ENCODE measurements at regions not wholly inside any gene's neighbourhood (a gene's known extent, or its start where the extent isn't known, plus 50 kb on each side); places are given as distances from the start of the nearest gene placed in this dataset.
"Not testable (repeated sequence)": the region's sequence is repeated elsewhere in the genome, so short reads cannot be mapped to it uniquely, and the experiment has no call there.

- not testable (repeated sequence) for DNase-seq
These were observed 54.8 kb upstream of the FAM90A1 start for GRCh38 chr12:8282181-8282580.

GRCh38 chr12:8285681-8286080 is 58.3 kb upstream of the FAM90A1 start:
- DNase-seq: not testable (repeated sequence)

GRCh38 chr12:8291764-8292163 is 64.3 kb upstream of the FAM90A1 start:
- not testable (repeated sequence) for DNase-seq

GRCh38 chr12:8294662-8295061 is 67.2 kb upstream of the FAM90A1 start:
- not testable (repeated sequence) for DNase-seq

- not testable (repeated sequence) for DNase-seq
These were observed 81.2 kb upstream of the FAM90A1 start for GRCh38 chr12:8308611-8309010.

- not testable (repeated sequence) for DNase-seq
These were observed 88.6 kb upstream of the FAM90A1 start for GRCh38 chr12:8315997-8316396.

GRCh38 chr12:8317675-8318074 is 90.3 kb upstream of the FAM90A1 start:
- DNase-seq: peak; percentile 35

GRCh38 chr12:8320251-8320730 is 92.9 kb upstream of the FAM90A1 start:
- peak; percentile 36 for DNase-seq

GRCh38 chr12:8320791-8321370 is 93.5 kb upstream of the FAM90A1 start:
- peak; percentile 45 for DNase-seq

- peak; percentile 95 for DNase-seq
These were observed 97.9 kb upstream of the FAM90A1 start for GRCh38 chr12:8325145-8325839.

GRCh38 chr12:8328835-8329234 is 101.4 kb upstream of the FAM90A1 start:
- peak; percentile 88 for DNase-seq

- not testable (repeated sequence) for DNase-seq
These were observed 105.0 kb upstream of the FAM90A1 start for GRCh38 chr12:8332373-8332772.

- not testable (repeated sequence) for DNase-seq
These were observed 104.7 kb upstream of the CLEC6A start for GRCh38 chr12:8351073-8351472.

GRCh38 chr12:8354741-8355140 is 101.0 kb upstream of the CLEC6A start:
- not testable (repeated sequence) for DNase-seq

GRCh38 chr12:8355531-8355930 is 100.2 kb upstream of the CLEC6A start:
- not testable (repeated sequence) for DNase-seq

GRCh38 chr12:8373744-8374143 is 82.0 kb upstream of the CLEC6A start:
- DNase-seq: peak; percentile 76

GRCh38 chr12:8375122-8375521 is 80.6 kb upstream of the CLEC6A start:
- DNase-seq: not testable (repeated sequence)

- DNase-seq: not testable (repeated sequence)
These were observed 78.0 kb upstream of the CLEC6A start for GRCh38 chr12:8377756-8378155.

- DNase-seq: not testable (repeated sequence)
These were observed 73.2 kb upstream of the CLEC6A start for GRCh38 chr12:8382556-8382955.

- not testable (repeated sequence) for DNase-seq
These were observed 71.1 kb upstream of the CLEC6A start for GRCh38 chr12:8384686-8385085.

GRCh38 chr12:8385431-8385830 is 70.3 kb upstream of the CLEC6A start:
- DNase-seq: not testable (repeated sequence)

GRCh38 chr12:8386661-8387060 is 69.1 kb upstream of the CLEC6A start:
- DNase-seq: not testable (repeated sequence)

- not testable (repeated sequence) for DNase-seq
These were observed 66.5 kb upstream of the CLEC6A start for GRCh38 chr12:8389296-8389695.

Data from OCI-M1 (cell line).